ENCODE measurements at regions not wholly inside any gene's neighbourhood (a gene's known extent, or its start where the extent isn't known, plus 50 kb on each side); places are given as distances from the start of the nearest gene placed in this dataset.

DNA sequence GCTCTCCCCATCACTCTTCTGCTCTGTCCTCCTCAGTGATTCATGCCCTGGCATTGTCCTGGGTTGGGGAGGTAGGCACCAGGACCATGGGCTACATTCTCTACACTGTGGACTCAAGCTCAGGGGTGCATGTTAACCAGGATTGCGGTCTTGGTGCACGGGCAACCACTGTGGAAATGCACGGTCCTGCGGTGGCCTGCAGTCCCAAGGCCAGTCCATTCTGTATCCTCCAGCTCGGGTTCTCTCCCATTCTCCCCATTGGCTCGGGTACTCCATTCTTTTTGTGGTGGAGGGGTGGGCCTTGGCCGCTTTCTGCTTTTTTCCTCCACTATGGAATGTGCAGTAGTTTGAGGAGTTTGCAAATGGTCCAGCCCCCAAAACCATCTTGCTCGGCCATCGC, 215.0 kb upstream of the MYT1L start:
- WGBS, 2 experiments (ENCODE audit: insufficient coverage in 1 of 2, insufficient read length in 1 of 2), result 93 to 100% methylated on average over 1 to 9 of the region's 9 CpGs
- peaks cover 15% of the 10 kb centered on the region for H3K4me1 Mint-ChIP-seq
- H3K27me3 ChIP-seq (ENCODE audit: control insufficient read depth, insufficient read depth, low read length, poor library complexity, severe bottlenecking), result no peaks in the 10 kb centered on the region
- no peak overlapping the region for H3K27ac ChIP-seq (ENCODE audit: low read depth, low read length)
- peaks cover 3% of the 10 kb centered on the region for H3K27me3 Mint-ChIP-seq (ENCODE audit: insufficient read depth)
- no peaks in the 10 kb centered on the region for H3K36me3 Mint-ChIP-seq (ENCODE audit: low read depth)
- H3K4me3 Mint-ChIP-seq, result no peak overlapping the region
- no peak overlapping the region for H3K27ac Mint-ChIP-seq
- no peak overlapping the region for H3K4me3 ChIP-seq (ENCODE audit: low read length)
- H3K36me3 ChIP-seq (ENCODE audit: control insufficient read depth, insufficient read depth, low read length), result no peaks in the 10 kb centered on the region
- no peak for DNase-seq
- H3K9me3 Mint-ChIP-seq, result no peaks in the 10 kb centered on the region
- no peaks in the 10 kb centered on the region for H3K4me1 ChIP-seq (ENCODE audit: control insufficient read depth, insufficient read depth, low read length)
- H3K9ac ChIP-seq (ENCODE audit: extremely low read depth, low read length, poor library complexity, severe bottlenecking), result no peak overlapping the region
- H3K9me3 ChIP-seq (ENCODE audit: control insufficient read depth, low read length), result no peaks in the 10 kb centered on the region
- TF ChIP-seq, protein P1, sequence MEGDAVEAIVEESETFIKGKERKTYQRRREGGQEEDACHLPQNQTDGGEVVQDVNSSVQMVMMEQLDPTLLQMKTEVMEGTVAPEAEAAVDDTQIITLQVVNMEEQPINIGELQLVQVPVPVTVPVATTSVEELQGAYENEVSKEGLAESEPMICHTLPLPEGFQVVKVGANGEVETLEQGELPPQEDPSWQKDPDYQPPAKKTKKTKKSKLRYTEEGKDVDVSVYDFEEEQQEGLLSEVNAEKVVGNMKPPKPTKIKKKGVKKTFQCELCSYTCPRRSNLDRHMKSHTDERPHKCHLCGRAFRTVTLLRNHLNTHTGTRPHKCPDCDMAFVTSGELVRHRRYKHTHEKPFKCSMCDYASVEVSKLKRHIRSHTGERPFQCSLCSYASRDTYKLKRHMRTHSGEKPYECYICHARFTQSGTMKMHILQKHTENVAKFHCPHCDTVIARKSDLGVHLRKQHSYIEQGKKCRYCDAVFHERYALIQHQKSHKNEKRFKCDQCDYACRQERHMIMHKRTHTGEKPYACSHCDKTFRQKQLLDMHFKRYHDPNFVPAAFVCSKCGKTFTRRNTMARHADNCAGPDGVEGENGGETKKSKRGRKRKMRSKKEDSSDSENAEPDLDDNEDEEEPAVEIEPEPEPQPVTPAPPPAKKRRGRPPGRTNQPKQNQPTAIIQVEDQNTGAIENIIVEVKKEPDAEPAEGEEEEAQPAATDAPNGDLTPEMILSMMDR (conservative IDR thresholded peaks at IDR 0.05), result no peak

DNA sequence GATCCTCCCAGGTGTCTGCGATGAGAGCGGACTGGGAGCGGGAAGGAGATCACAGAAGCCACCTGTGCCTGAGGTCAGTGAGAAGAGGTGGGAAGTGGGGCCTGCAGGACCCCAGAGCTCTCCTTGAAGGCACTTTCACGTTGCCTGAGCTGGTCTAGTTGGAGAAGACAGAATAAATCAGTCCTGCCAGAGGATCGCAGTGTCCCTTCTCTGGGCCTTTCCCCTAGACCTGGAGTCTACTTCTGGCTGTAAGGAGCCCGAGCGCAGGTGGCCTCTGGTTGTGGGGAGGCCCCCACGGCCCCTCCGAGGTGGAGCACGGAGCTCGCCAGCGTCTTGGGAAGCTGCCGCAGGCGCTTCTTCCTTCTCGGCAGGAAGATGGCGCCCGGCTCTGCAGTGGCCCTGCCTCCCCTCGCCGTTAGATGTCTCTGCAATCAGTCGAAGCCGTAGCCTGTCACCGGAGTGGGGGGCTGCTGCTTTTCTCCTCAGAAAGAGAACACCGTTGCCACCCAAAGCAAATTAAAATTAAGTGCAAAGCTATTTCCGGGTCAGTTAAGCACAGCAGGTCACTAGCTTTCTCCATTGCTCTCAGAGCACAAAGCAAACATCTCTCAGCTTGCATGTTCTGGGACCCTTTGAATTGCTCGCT, 212.0 kb upstream of the MYT1L start:
- H3K36me3 ChIP-seq (ENCODE audit: control insufficient read depth, insufficient read depth, low read length), result no peaks in the 10 kb centered on the region
- peaks cover 3% of the 10 kb centered on the region for H3K27me3 Mint-ChIP-seq (ENCODE audit: insufficient read depth)
- no peaks in the 10 kb centered on the region for H3K36me3 Mint-ChIP-seq (ENCODE audit: low read depth)
- peaks cover 15% of the 10 kb centered on the region for H3K4me1 Mint-ChIP-seq
- H3K27me3 ChIP-seq (ENCODE audit: control insufficient read depth, insufficient read depth, low read length, poor library complexity, severe bottlenecking), result no peaks in the 10 kb centered on the region
- H3K9me3 ChIP-seq (ENCODE audit: control insufficient read depth, low read length), result no peaks in the 10 kb centered on the region
- no peak overlapping the region for H3K4me3 Mint-ChIP-seq
- H3K4me3 ChIP-seq (ENCODE audit: low read length), result no peak overlapping the region
- TF ChIP-seq, protein P1 (conservative IDR thresholded peaks at IDR 0.05), result peak; percentile 49
- no peaks in the 10 kb centered on the region for H3K4me1 ChIP-seq (ENCODE audit: control insufficient read depth, insufficient read depth, low read length)
- 58 to 63% methylated on average over 13 to 25 of the region's 25 CpGs for WGBS, 2 experiments (ENCODE audit: insufficient coverage in 1 of 2, insufficient read length in 1 of 2)
- peak; percentile 82 for DNase-seq
- no peak overlapping the region for H3K27ac ChIP-seq (ENCODE audit: low read depth, low read length)
- peak overlapping the region; percentile 71 for H3K27ac Mint-ChIP-seq
- H3K9ac ChIP-seq (ENCODE audit: extremely low read depth, low read length, poor library complexity, severe bottlenecking), result no peak overlapping the region
- H3K9me3 Mint-ChIP-seq, result no peaks in the 10 kb centered on the region

DNA sequence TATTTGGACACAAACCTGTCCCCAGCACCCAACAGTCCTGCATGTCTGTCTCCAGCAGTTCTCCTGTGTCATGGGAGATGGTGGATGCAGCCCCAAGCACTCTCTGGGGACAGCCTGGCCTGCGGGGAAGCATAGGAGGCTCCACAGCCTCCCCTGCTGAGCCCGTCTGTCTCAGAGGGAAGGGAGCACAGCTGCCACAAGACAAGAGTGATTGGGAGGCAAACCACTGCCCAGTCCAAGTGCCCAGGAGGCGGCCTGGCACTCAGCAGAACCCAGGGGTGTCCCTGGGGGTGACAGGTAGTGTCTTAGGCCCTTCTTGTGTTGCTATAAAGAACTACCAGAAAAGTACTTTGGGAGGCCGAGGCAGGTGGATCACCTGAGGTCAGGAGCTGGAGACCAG, 211.2 kb upstream of the MYT1L start:
- Histone ChIP-seq H3K4me1 (ENCODE audit: control insufficient read depth, insufficient read depth, low read length) (no peaks in the 10 kb centered on the region), H3K27ac (ENCODE audit: low read depth, low read length) (no peak overlapping the region), H3K9me3 (ENCODE audit: control insufficient read depth, low read length) (no peaks in the 10 kb centered on the region), H3K36me3 (ENCODE audit: control insufficient read depth, insufficient read depth, low read length) (no peaks in the 10 kb centered on the region), H3K27me3 (ENCODE audit: control insufficient read depth, insufficient read depth, low read length, poor library complexity, severe bottlenecking) (no peaks in the 10 kb centered on the region), H3K4me3 (ENCODE audit: low read length) (no peak overlapping the region), H3K9ac (ENCODE audit: extremely low read depth, low read length, poor library complexity, severe bottlenecking) (no peak overlapping the region)
- no peaks in the 10 kb centered on the region for H3K9me3 Mint-ChIP-seq
- 92 to 100% methylated on average over 4 of the region's 4 CpGs for WGBS, 2 experiments (ENCODE audit: insufficient coverage in 1 of 2, insufficient read length in 1 of 2)
- peak; percentile 36 for DNase-seq
- TF ChIP-seq, protein P1 (conservative IDR thresholded peaks at IDR 0.05), result no peak
- H3K27me3 Mint-ChIP-seq (ENCODE audit: insufficient read depth), result peaks cover 3% of the 10 kb centered on the region
- peaks cover 15% of the 10 kb centered on the region for H3K4me1 Mint-ChIP-seq
- no peaks in the 10 kb centered on the region for H3K36me3 Mint-ChIP-seq (ENCODE audit: low read depth)
- H3K27ac Mint-ChIP-seq, result no peak overlapping the region
- no peak overlapping the region for H3K4me3 Mint-ChIP-seq
